ENCODE measurements at regions not wholly inside any gene's neighbourhood (a gene's known extent, or its start where the extent isn't known, plus 50 kb on each side); places are given as distances from the start of the nearest gene placed in this dataset.

- TF ChIP-seq CTCF (IDR thresholded peaks at IDR 0.05; ENCODE audit: low read length) (no peak), EZH2 (IDR thresholded peaks at IDR 0.05; ENCODE audit: borderline replicate concordance, low read length) (no peak)
- Histone ChIP-seq H3K27ac (ENCODE audit: low read depth, low read length, poor library complexity, severe bottlenecking) (no peak overlapping the region), H3K4me2 (ENCODE audit: low read length) (no peak overlapping the region), H3K79me2 (ENCODE audit: insufficient read depth, low read length) (no peaks in the 10 kb centered on the region), H4K20me1 (ENCODE audit: insufficient read depth, low read length) (no peaks in the 10 kb centered on the region), H3K9me2 (ENCODE audit: low read depth, low read length) (no peaks in the 10 kb centered on the region), H3K4me1 (ENCODE audit: insufficient read depth, low read length, severe bottlenecking) (no peaks in the 10 kb centered on the region), H3K9ac (ENCODE audit: low read length) (no peak overlapping the region), H3K36me3 (ENCODE audit: insufficient read depth, low read length) (no peaks in the 10 kb centered on the region), H3K9me3 (ENCODE audit: low read length) (no peaks in the 10 kb centered on the region), H3K4me3 (ENCODE audit: low read depth, low read length, poor library complexity, severe bottlenecking) (no peak overlapping the region), H3K27me3 (ENCODE audit: insufficient read depth, low read length) (no peaks in the 10 kb centered on the region), H2AFZ (ENCODE audit: low read length) (no peak overlapping the region), H3F3A (ENCODE audit: insufficient read depth, low read length) (no peaks in the 10 kb centered on the region)
Measured at GRCh38 chr5:174900240-174900865, 176.0 kb downstream of the MSX2 start.

GRCh38 chr5:174897281-174897950 lies 173.0 kb downstream of the MSX2 start:
- H2AFZ ChIP-seq (ENCODE audit: low read length), result no peak overlapping the region
- no peaks in the 10 kb centered on the region for H3F3A ChIP-seq (ENCODE audit: insufficient read depth, low read length)
- H3K79me2 ChIP-seq (ENCODE audit: insufficient read depth, low read length), result no peaks in the 10 kb centered on the region
- H3K4me2 ChIP-seq (ENCODE audit: low read length), result no peak overlapping the region
- H3K27me3 ChIP-seq (ENCODE audit: insufficient read depth, low read length), result no peaks in the 10 kb centered on the region
- TF ChIP-seq CTCF (IDR thresholded peaks at IDR 0.05; ENCODE audit: low read length) (no peak), EZH2 (IDR thresholded peaks at IDR 0.05; ENCODE audit: borderline replicate concordance, low read length) (no peak)
- H3K36me3 ChIP-seq (ENCODE audit: insufficient read depth, low read length), result no peaks in the 10 kb centered on the region
- H3K27ac ChIP-seq (ENCODE audit: low read depth, low read length, poor library complexity, severe bottlenecking), result no peak overlapping the region
- H3K4me3 ChIP-seq (ENCODE audit: low read depth, low read length, poor library complexity, severe bottlenecking), result no peak overlapping the region
- no peaks in the 10 kb centered on the region for H3K9me2 ChIP-seq (ENCODE audit: low read depth, low read length)
- H3K9me3 ChIP-seq (ENCODE audit: low read length), result no peaks in the 10 kb centered on the region
- no peaks in the 10 kb centered on the region for H4K20me1 ChIP-seq (ENCODE audit: insufficient read depth, low read length)
- H3K4me1 ChIP-seq (ENCODE audit: insufficient read depth, low read length, severe bottlenecking), result no peaks in the 10 kb centered on the region
- H3K9ac ChIP-seq (ENCODE audit: low read length), result no peak overlapping the region

- H2AFZ ChIP-seq (ENCODE audit: low read length), result no peak overlapping the region
- H3K4me1 ChIP-seq (ENCODE audit: insufficient read depth, low read length, severe bottlenecking), result no peaks in the 10 kb centered on the region
- no peak overlapping the region for H3K27ac ChIP-seq (ENCODE audit: low read depth, low read length, poor library complexity, severe bottlenecking)
- H3K9me3 ChIP-seq (ENCODE audit: low read length), result no peaks in the 10 kb centered on the region
- no peaks in the 10 kb centered on the region for H3K9me2 ChIP-seq (ENCODE audit: low read depth, low read length)
- H3K4me3 ChIP-seq (ENCODE audit: low read depth, low read length, poor library complexity, severe bottlenecking), result no peak overlapping the region
- H3K36me3 ChIP-seq (ENCODE audit: insufficient read depth, low read length), result no peaks in the 10 kb centered on the region
- no peak overlapping the region for H3K4me2 ChIP-seq (ENCODE audit: low read length)
- no peaks in the 10 kb centered on the region for H3K27me3 ChIP-seq (ENCODE audit: insufficient read depth, low read length)
- no peak overlapping the region for H3K9ac ChIP-seq (ENCODE audit: low read length)
- no peaks in the 10 kb centered on the region for H3F3A ChIP-seq (ENCODE audit: insufficient read depth, low read length)
- no peak for TF ChIP-seq EZH2 (IDR thresholded peaks at IDR 0.05; ENCODE audit: borderline replicate concordance, low read length)
- TF ChIP-seq CTCF (IDR thresholded peaks at IDR 0.05; ENCODE audit: low read length), result no peak
- no peaks in the 10 kb centered on the region for H4K20me1 ChIP-seq (ENCODE audit: insufficient read depth, low read length)
- H3K79me2 ChIP-seq (ENCODE audit: insufficient read depth, low read length), result no peaks in the 10 kb centered on the region
Measured at GRCh38 chr5:174895360-174895759, 171.0 kb downstream of the MSX2 start.

All from OCI-LY1 (cell line).